Lower leg skin (tissue), 4 donors: ENCODE measurements at regions not wholly inside any gene's neighbourhood (a gene's known extent, or its start where the extent isn't known, plus 50 kb on each side); places are given as distances from the start of the nearest gene placed in this dataset.
A peak's percentile ranks its signal among the peaks of the same experiment; 100 is the strongest.

Experiments used
- DNase-seq, 2 donors: peaks; one replicate each; pipeline ENCODE4 v3.0.0-alpha.2; 2019; ENCODE audit warnings: low spot score in 2 of 2
- H3K4me3 ChIP-seq: fragments of 200-600 bp; sonication (generic); 2 replicates; pipeline ENCODE4 v1.5.1; 2017; ENCODE audit warnings: mild to moderate bottlenecking, low read depth; ENCODE audit not compliant: poor library complexity, severe bottlenecking
- CTCF ChIP-seq, 3 donors: fragments of 450-650 bp; IDR thresholded peaks; one replicate each; pipeline ENCODE4 v1.5.1; 2016; ENCODE audit warnings: antibody characterized with exemption in 3 of 3, mild to moderate bottlenecking in 3 of 3, moderate library complexity in 2 of 3
- POLR2A ChIP-seq, 2 donors: fragments of 450-650 bp; IDR thresholded peaks; one replicate each; pipeline ENCODE4 v1.6.1; 2016 to 2017; ENCODE audit warnings: antibody characterized with exemption in 2 of 2, mild to moderate bottlenecking in 1 of 2, moderate library complexity in 1 of 2
- WGBS, 2 donors: methylation state at CpG; one replicate each; pipeline ENCODE4 v1.1.5; 2018; 5-methylcytosine and 5-hydroxymethylcytosine counted together
- intact Hi-C: fragments of 100-400 bp; cut with DNase I; formaldehyde crosslinking; loops from one replicate; pipeline ENCODE4 v1.15.0; 2023; ENCODE audit warnings: low total_unique reads

- no peak overlapping the region for H3K4me3 ChIP-seq
- WGBS, 2 donors = 39 to 48% methylated on average over 11 of the region's 11 CpGs
- intact Hi-C loops = no loop called here
- no peak for TF ChIP-seq CTCF (IDR thresholded peaks at IDR 0.05)
- DNase-seq = peak in 1 of 2 donors; percentile 12
These were observed 78.0 kb upstream of the HRH2 start for GRCh38 chr5:175579742-175580432.

GRCh38 chr5:175582697-175583096 lies 75.2 kb upstream of the HRH2 start:
- peak in 1 of 2 donors; percentile 49 for DNase-seq
- H3K4me3 ChIP-seq = no peak overlapping the region
- no peak for TF ChIP-seq POLR2A (IDR thresholded peaks at IDR 0.05)
- no peak for TF ChIP-seq CTCF (IDR thresholded peaks at IDR 0.05)
- 52 to 60% methylated on average over 4 of the region's 4 CpGs for WGBS, 2 donors
- intact Hi-C loops = no loop called here

- WGBS, 2 donors = 72 to 87% methylated on average over 5 of the region's 5 CpGs
- peak in 1 of 2 donors; percentile 56 for DNase-seq
- H3K4me3 ChIP-seq = no peak overlapping the region
- TF ChIP-seq CTCF (IDR thresholded peaks at IDR 0.05) (no peak), POLR2A (IDR thresholded peaks at IDR 0.05) (no peak)
- intact Hi-C loops = no loop called here
These were observed 72.3 kb upstream of the HRH2 start for GRCh38 chr5:175585567-175585966.

- DNase-seq = peak in 1 of 2 donors; percentile 39
- no peak overlapping the region for H3K4me3 ChIP-seq
- intact Hi-C loops = no loop called here
- 81 to 84% methylated on average over 5 of the region's 5 CpGs for WGBS, 2 donors
- no peak for TF ChIP-seq CTCF (IDR thresholded peaks at IDR 0.05)
- no peak for TF ChIP-seq POLR2A (IDR thresholded peaks at IDR 0.05)
These were observed 69.0 kb upstream of the HRH2 start for GRCh38 chr5:175588709-175589429.

GRCh38 chr5:175589714-175590113 lies 68.2 kb upstream of the HRH2 start:
- no peak for DNase-seq
- WGBS, 2 donors = 81 to 86% methylated on average over 6 of the region's 6 CpGs
- no peak overlapping the region for H3K4me3 ChIP-seq
- intact Hi-C loops = no loop called here
- no peak for TF ChIP-seq CTCF (IDR thresholded peaks at IDR 0.05)
- TF ChIP-seq POLR2A (IDR thresholded peaks at IDR 0.05) = no peak
